ENCODE measurements at regions not wholly inside any gene's neighbourhood (a gene's known extent, or its start where the extent isn't known, plus 50 kb on each side); places are given as distances from the start of the nearest gene placed in this dataset.

DNA sequence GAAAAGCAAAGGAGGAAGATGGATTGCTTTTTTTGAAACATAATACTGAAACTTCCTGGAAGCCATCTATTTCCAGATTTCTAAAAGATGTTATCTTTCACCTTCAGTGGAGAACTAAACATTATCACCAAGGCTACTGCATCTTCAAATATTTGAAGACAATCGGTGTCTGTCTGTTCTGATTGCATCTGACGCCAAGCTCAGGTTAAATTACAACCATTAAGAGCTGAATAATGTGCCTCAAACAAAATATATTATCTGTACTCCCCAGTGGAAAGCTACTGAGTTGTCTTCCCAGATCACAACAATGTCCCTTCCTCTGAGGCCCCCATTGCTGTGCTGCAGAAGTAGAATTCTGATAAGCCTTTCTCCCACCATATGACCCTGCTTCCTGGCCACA lies 342.3 kb downstream of the PLK2 start:
- TF ChIP-seq, protein P1, sequence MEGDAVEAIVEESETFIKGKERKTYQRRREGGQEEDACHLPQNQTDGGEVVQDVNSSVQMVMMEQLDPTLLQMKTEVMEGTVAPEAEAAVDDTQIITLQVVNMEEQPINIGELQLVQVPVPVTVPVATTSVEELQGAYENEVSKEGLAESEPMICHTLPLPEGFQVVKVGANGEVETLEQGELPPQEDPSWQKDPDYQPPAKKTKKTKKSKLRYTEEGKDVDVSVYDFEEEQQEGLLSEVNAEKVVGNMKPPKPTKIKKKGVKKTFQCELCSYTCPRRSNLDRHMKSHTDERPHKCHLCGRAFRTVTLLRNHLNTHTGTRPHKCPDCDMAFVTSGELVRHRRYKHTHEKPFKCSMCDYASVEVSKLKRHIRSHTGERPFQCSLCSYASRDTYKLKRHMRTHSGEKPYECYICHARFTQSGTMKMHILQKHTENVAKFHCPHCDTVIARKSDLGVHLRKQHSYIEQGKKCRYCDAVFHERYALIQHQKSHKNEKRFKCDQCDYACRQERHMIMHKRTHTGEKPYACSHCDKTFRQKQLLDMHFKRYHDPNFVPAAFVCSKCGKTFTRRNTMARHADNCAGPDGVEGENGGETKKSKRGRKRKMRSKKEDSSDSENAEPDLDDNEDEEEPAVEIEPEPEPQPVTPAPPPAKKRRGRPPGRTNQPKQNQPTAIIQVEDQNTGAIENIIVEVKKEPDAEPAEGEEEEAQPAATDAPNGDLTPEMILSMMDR (IDR thresholded peaks at IDR 0.05): no peak
- no peak for TF ChIP-seq POLR2A (IDR thresholded peaks at IDR 0.05)

Data from ovary (tissue), 3 donors.